ENCODE measurements at regions not wholly inside any gene's neighbourhood (a gene's known extent, or its start where the extent isn't known, plus 50 kb on each side); places are given as distances from the start of the nearest gene placed in this dataset.

- TF ChIP-seq POLR2A (IDR thresholded peaks at IDR 0.05; ENCODE audit: low read length) (no peak), GATA1 (IDR thresholded peaks at IDR 0.05; ENCODE audit: low read depth, low read length) (no peak)
Measured at GRCh38 chr3:73884361-73884760, 259.6 kb upstream of the PDZRN3 start.
